ENCODE measurements at regions not wholly inside any gene's neighbourhood (a gene's known extent, or its start where the extent isn't known, plus 50 kb on each side); places are given as distances from the start of the nearest gene placed in this dataset.

DNA sequence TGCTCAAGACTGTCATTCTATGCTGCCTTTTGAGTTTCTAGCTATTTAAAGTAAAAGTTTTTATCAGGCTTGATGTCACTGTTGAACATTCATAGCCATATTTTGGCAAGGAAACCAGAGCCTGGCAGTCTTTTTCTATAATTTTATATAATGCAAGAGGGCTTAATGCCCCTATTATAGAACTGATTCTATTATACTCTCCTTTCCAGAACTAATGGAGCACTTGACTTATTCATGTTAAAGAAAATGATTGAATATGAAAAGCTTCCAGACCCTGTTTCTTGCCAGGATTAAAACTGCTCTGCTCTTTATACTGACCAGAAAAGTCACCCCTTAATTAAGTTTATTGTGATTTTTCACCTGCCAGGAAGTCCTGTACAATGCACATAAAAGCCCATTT, 337.6 kb upstream of the CHRM2 start:
- no peak overlapping the region for H3K27ac Mint-ChIP-seq
- H3K9me3 Mint-ChIP-seq: peaks cover 7% of the 10 kb centered on the region
- no peaks in the 10 kb centered on the region for H3K36me3 Mint-ChIP-seq (ENCODE audit: low read depth)
- H3K27me3 Mint-ChIP-seq (ENCODE audit: low read depth, poor library complexity): no peaks in the 10 kb centered on the region
- no peak for DNase-seq
- H3K4me1 Mint-ChIP-seq: no peaks in the 10 kb centered on the region
- TF ChIP-seq, protein P1, sequence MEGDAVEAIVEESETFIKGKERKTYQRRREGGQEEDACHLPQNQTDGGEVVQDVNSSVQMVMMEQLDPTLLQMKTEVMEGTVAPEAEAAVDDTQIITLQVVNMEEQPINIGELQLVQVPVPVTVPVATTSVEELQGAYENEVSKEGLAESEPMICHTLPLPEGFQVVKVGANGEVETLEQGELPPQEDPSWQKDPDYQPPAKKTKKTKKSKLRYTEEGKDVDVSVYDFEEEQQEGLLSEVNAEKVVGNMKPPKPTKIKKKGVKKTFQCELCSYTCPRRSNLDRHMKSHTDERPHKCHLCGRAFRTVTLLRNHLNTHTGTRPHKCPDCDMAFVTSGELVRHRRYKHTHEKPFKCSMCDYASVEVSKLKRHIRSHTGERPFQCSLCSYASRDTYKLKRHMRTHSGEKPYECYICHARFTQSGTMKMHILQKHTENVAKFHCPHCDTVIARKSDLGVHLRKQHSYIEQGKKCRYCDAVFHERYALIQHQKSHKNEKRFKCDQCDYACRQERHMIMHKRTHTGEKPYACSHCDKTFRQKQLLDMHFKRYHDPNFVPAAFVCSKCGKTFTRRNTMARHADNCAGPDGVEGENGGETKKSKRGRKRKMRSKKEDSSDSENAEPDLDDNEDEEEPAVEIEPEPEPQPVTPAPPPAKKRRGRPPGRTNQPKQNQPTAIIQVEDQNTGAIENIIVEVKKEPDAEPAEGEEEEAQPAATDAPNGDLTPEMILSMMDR (IDR thresholded peaks at IDR 0.05): no peak
- H3K4me3 Mint-ChIP-seq: no peak overlapping the region

DNA sequence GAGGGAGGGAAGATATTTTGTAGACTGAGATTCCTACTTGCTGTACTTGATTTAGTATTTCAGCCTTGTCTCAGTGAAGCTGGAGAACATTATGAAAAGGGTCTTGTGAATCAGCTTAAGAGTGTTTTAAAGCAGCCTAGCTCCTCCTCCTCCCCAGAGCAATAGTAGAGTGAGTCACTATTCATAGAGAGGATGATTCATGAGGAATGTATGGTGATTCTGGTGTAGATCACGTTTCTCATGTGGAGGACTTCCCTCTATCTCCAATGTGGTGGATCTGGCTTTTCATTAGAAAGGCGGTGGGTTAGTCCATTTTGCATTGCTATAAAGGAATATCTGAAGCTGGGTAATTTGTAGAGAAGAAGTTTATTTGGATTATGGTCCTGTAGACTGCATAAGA, 340.1 kb upstream of the CHRM2 start:
- H3K4me1 Mint-ChIP-seq: no peaks in the 10 kb centered on the region
- no peak for DNase-seq
- H3K27ac Mint-ChIP-seq: no peak overlapping the region
- H3K4me3 Mint-ChIP-seq: no peak overlapping the region
- H3K27me3 Mint-ChIP-seq (ENCODE audit: low read depth, poor library complexity): no peaks in the 10 kb centered on the region
- no peaks in the 10 kb centered on the region for H3K9me3 Mint-ChIP-seq
- TF ChIP-seq, protein P1 (IDR thresholded peaks at IDR 0.05): no peak
- no peaks in the 10 kb centered on the region for H3K36me3 Mint-ChIP-seq (ENCODE audit: low read depth)

DNA sequence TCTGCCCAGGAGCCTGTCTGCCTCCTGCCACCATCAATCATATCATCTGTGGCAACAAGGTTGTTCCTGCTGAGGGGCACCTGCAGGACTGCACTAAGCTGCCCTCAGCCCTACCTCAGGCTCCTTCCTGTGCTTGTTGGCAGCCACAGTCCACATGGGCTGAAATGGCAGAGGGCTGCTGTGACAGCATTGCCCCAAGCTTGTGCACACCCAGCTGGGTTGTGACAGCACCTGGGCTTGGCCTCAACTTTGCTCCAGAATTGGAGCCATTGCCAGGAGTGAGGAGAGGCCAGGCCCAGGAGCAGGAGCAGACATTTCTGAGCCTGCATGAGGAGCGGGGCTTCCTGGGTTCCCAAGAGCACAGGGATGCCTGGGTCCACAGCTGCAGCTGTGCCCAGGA, 340.9 kb upstream of the CHRM2 start:
- H3K4me3 Mint-ChIP-seq: no peak overlapping the region
- H3K4me1 Mint-ChIP-seq: no peaks in the 10 kb centered on the region
- no peaks in the 10 kb centered on the region for H3K9me3 Mint-ChIP-seq
- H3K27ac Mint-ChIP-seq: no peak overlapping the region
- no peaks in the 10 kb centered on the region for H3K27me3 Mint-ChIP-seq (ENCODE audit: low read depth, poor library complexity)
- no peak for DNase-seq
- TF ChIP-seq, protein P1 (IDR thresholded peaks at IDR 0.05): no peak
- H3K36me3 Mint-ChIP-seq (ENCODE audit: low read depth): no peaks in the 10 kb centered on the region

DNA sequence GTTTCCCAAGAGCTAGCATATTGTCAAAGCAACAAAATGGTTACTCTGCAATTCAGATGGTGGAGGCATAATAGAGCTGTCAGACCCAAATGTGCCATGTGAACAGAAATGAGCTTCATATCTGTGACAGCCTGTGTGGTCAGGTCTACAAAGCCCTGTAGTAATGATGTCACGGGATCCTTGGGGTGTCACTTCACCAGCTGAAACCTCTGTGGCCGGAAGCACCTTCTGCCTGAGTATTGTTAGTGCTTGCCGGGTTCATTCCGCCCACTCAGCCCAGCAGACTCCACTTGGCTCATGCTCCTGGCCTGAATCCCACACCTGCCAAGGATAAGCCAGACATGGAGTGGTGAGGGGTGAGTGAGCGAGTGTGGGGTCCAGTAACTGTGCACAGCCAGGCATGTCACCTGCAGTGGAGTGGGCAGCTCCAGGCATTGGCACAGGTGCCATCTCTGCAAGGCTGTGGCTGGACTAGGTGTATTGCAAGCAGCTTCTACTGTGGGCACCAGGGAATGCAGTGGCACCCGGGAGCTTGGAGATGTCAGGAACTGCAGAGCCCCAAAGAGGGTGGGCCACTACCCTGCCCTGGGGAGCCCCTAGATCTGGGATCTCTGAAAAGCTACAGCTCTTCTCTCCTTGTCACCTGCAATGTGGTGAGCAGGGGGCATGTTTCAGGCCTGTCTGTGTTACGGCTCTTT, 341.9 kb upstream of the CHRM2 start:
- DNase-seq: no peak

DNA sequence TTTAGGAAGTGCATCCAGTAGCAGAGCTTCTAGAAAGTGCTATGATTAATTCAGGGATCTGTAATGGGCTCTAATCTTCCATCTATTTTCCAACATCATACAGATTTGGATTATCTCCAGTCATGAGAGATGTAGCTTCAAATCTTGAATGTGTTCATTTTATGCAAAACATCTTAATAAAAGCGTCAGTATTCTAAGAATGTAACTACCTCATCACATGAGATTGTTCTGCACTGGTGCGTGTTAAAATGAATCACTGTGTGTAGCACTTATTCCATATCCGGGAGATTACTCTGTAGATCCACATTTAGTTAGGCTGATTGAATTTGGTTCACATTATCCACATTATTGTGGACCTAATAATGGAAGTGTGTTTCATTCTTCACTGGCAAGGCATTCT, 344.9 kb upstream of the CHRM2 start:
- Mint-ChIP-seq H3K27me3 (ENCODE audit: low read depth, poor library complexity) (no peaks in the 10 kb centered on the region), H3K4me1 (no peaks in the 10 kb centered on the region), H3K27ac (no peak overlapping the region), H3K9me3 (no peaks in the 10 kb centered on the region), H3K4me3 (no peak overlapping the region), H3K36me3 (ENCODE audit: low read depth) (no peaks in the 10 kb centered on the region)
- TF ChIP-seq, protein P1 (IDR thresholded peaks at IDR 0.05): no peak
- DNase-seq: no peak

More for the DNA sequence above, 341.9 kb upstream of the CHRM2 start:
- no peaks in the 10 kb centered on the region for H3K4me1 Mint-ChIP-seq
- no peak overlapping the region for H3K4me3 Mint-ChIP-seq
- no peak overlapping the region for H3K27ac Mint-ChIP-seq
- H3K27me3 Mint-ChIP-seq (ENCODE audit: low read depth, poor library complexity): no peaks in the 10 kb centered on the region
- no peaks in the 10 kb centered on the region for H3K36me3 Mint-ChIP-seq (ENCODE audit: low read depth)
- H3K9me3 Mint-ChIP-seq: no peaks in the 10 kb centered on the region
- TF ChIP-seq, protein P1 (IDR thresholded peaks at IDR 0.05): no peak

DNA sequence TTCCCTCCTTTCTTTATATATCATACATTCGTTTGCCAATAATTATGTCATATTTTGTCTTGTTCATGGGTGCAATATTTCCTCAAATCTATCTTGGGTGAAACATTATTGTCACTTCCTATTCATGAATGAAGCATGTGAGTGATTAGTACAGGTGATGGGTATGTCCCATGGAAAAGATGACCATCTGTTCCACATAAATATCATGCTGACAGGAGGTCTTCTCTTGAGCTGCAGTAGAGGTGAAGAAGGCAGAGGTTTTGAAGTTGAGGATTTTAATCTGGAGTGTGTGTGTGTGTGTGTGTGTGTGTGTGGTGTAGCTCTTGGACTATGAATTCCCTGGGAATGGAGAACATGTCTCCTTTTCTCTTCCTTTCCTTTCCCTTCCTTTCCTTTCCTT, 350.5 kb upstream of the CHRM2 start:
- TF ChIP-seq, protein P1 (IDR thresholded peaks at IDR 0.05): no peak
- H3K9me3 Mint-ChIP-seq: no peaks in the 10 kb centered on the region
- H3K4me1 Mint-ChIP-seq: no peaks in the 10 kb centered on the region
- no peak for DNase-seq
- no peaks in the 10 kb centered on the region for H3K27me3 Mint-ChIP-seq (ENCODE audit: low read depth, poor library complexity)
- no peaks in the 10 kb centered on the region for H3K36me3 Mint-ChIP-seq (ENCODE audit: low read depth)
- no peak overlapping the region for H3K27ac Mint-ChIP-seq
- H3K4me3 Mint-ChIP-seq: no peak overlapping the region
